ENCODE measurements at regions not wholly inside any gene's neighbourhood (a gene's known extent, or its start where the extent isn't known, plus 50 kb on each side); places are given as distances from the start of the nearest gene placed in this dataset.

GRCh38 chr6:154321-155092, 137.8 kb upstream of the DUSP22 start (continued):
- TF ChIP-seq TCF3 (IDR thresholded peaks at IDR 0.05; ENCODE audit: borderline replicate concordance, insufficient read depth, low read depth, low read length), result peak; percentile 43; the same call in 1 of the 2 replicates
- peak in 1 of 2 experiments; percentile 35; a peak in 1 of 4 replicates for TF ChIP-seq ETV6 (conservative IDR thresholded peaks at IDR 0.05 in 1 of 2, IDR thresholded peaks at IDR 0.05 in 1 of 2; ENCODE audit: borderline replicate concordance in 1 of 2, low read depth in 1 of 2)
- TF ChIP-seq JUNB (IDR thresholded peaks at IDR 0.05), result peak; percentile 81
- 0 out of 2 replicates have a peak, but pooled peaks have one; percentile 16 for TF ChIP-seq CREB1 (IDR thresholded peaks at IDR 0.05; ENCODE audit: low read depth)
- peak; percentile 33; the same call in 1 of the 2 replicates for TF ChIP-seq ASH2L (IDR thresholded peaks at IDR 0.05; ENCODE audit: borderline replicate concordance, low read depth)
- 0 out of 2 replicates have a peak, but pooled peaks have one; percentile 14 for TF ChIP-seq MEF2A (IDR thresholded peaks at IDR 0.05; ENCODE audit: insufficient read depth, low read depth, low read length)
- TF ChIP-seq IKZF2 (IDR thresholded peaks at IDR 0.05), result peak; percentile 11 to 32; a peak in 1 of 4 replicates
- TF ChIP-seq NFIC (IDR thresholded peaks at IDR 0.05; ENCODE audit: low read depth, low read length), result peak; percentile 70

- Histone ChIP-seq H3K4me3 (no peak overlapping the region), H3K79me2 (ENCODE audit: control insufficient read depth, insufficient read depth, low read length) (no peaks in the 10 kb centered on the region), H2AFZ (ENCODE audit: control insufficient read depth, low read depth, low read length) (no peak overlapping the region), H4K20me1 (ENCODE audit: control insufficient read depth, insufficient read depth) (no peaks in the 10 kb centered on the region), H3K4me2 (ENCODE audit: control insufficient read depth, insufficient read depth) (peak overlapping the region; percentile 53; the same call in 1 of the 2 replicates), H3K4me1 (ENCODE audit: control insufficient read depth, insufficient read depth, low read length) (peaks cover 53% of the 10 kb centered on the region), H3K9me3 (replicated peaks; ENCODE audit: control insufficient read depth, insufficient read depth, low read length) (no peaks in the 10 kb centered on the region), H3K36me3 (ENCODE audit: control insufficient read depth in 2 of 2, insufficient read depth in 2 of 2, low read length in 1 of 2) (no peaks in the 10 kb centered on the region), H3K27ac (ENCODE audit: control insufficient read depth, insufficient read depth) (peak overlapping the region; percentile 76), H3K27me3 (replicated peaks in 1 of 2; ENCODE audit: control insufficient read depth in 2 of 2, insufficient read depth in 2 of 2, low read length in 1 of 2) (no peaks in the 10 kb centered on the region), H3K9ac (ENCODE audit: control insufficient read depth, insufficient read depth, low read length) (no peak overlapping the region)
- ChIA-PET RAD21 (ENCODE audit: unreplicated experiment) (interaction anchor here (0.5 to 2.6 kb wide), 10 partner anchors 12 to 1225 kb away, joined by 3 to 24 read pairs (median 4); no protein-coding TSS in a partner anchor), CTCF (interaction anchor here (0.6 to 7.5 kb wide), 11 partner anchors 8 to 566 kb away, joined by 3 to 107 read pairs (median 4); no protein-coding TSS in a partner anchor), SMC1A (ENCODE audit: uncharacterized antibody, unreplicated experiment) (interaction anchor here (1.0 to 5.1 kb wide), 9 partner anchors 10 to 505 kb away, joined by 3 to 39 read pairs (median 4); no protein-coding TSS in a partner anchor), POLR2A (interaction anchor here (0.7 to 1.0 kb wide), 3 partner anchors 18 to 462 kb away, joined by 3 to 9 read pairs (median 5); no protein-coding TSS in a partner anchor)
- BruUV-seq (replicated peaks), result no TSS peak
- TF ChIP-seq PKNOX1 (IDR thresholded peaks at IDR 0.05), result no peak
- peak; percentile 52; the same call in 1 of the 2 replicates for TF ChIP-seq SPI1 (IDR thresholded peaks at IDR 0.05; ENCODE audit: borderline replicate concordance, insufficient read depth, low read depth, low read length)
- no peak for TF ChIP-seq SMAD1 (IDR thresholded peaks at IDR 0.05; ENCODE audit: low read depth, partially characterized antibody)
- peak; percentile 25 for TF ChIP-seq BCL3 (IDR thresholded peaks at IDR 0.05; ENCODE audit: borderline replicate concordance, insufficient read depth, low read depth, low read length, poor library complexity, severe bottlenecking)
- ATAC-seq, result peak; percentile 73
- no peak for DNase-seq (ENCODE audit: low read depth, low spot score)
- intact Hi-C loops (cut with micrococcal nuclease; ENCODE audit: unreplicated experiment), result no loop called here
- 10% methylated on average over 5 of the region's 5 CpGs for WGBS (ENCODE audit: insufficient coverage, insufficient replicate concordance, low lambda C conversion rate, missing lambda C conversion rate)
- no peak for FAIRE-seq
- in situ Hi-C loops (cut with MboI), result no loop called here
These were observed 136.3 kb upstream of the DUSP22 start for GRCh38 chr6:156010-156409.
